T-helper 2 cell treated with Interferon-gamma antibody and Interleukin-4, amounts not matched to agents 5 μg/mL and 100 μg/mL, for 36 hours (primary cell): ENCODE measurements at regions not wholly inside any gene's neighbourhood (a gene's known extent, or its start where the extent isn't known, plus 50 kb on each side); places are given as distances from the start of the nearest gene placed in this dataset.

Experiments
- DNase-seq: peaks from one replicate; pipeline ENCODE4 v3.0.0; 2021; ENCODE audit warnings: low spot score
- H3K27ac Mint-ChIP-seq: one replicate; pipeline ENCODE4 v1.8.0; 2021; ENCODE audit warnings: mild to moderate bottlenecking, mixed read lengths
- H3K27me3 Mint-ChIP-seq: one replicate; pipeline ENCODE4 v1.8.0; 2021; ENCODE audit warnings: low read depth, mixed read lengths
- H3K36me3 Mint-ChIP-seq: one replicate; pipeline ENCODE4 v1.8.0; 2021; ENCODE audit warnings: low read depth, mixed read lengths
- H3K4me1 Mint-ChIP-seq: one replicate; pipeline ENCODE4 v1.8.0; 2021; ENCODE audit warnings: low read depth, mixed read lengths
- H3K4me3 Mint-ChIP-seq: one replicate; pipeline ENCODE4 v1.8.0; 2022; ENCODE audit warnings: mild to moderate bottlenecking, moderate library complexity, mixed read lengths
- H3K9me3 Mint-ChIP-seq: one replicate; pipeline ENCODE4 v1.8.0; 2021; ENCODE audit warnings: mixed read lengths

DNA sequence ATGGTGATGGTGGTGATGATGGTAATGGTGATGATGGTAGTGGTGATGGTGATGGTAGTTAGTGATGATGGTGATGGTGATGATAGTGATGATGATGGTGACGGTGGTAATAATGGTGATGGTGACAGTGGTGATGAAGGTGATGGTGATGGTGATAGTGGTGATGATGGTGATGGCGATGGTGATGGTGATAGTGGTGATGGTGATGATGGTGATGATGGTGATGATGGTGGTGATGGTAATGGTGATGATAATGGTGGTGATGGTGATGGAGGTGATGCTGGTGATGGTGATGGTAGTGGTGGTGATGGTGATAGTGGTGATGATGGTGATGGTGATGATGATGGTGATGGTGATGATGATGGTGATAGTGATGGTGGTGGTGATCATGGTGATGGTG, 148.7 kb upstream of the TNRC6C start:
- Mint-ChIP-seq H3K27me3 (peaks cover 3% of the 10 kb centered on the region), H3K9me3 (no peaks in the 10 kb centered on the region), H3K27ac (no peak overlapping the region), H3K4me1 (no peaks in the 10 kb centered on the region), H3K36me3 (no peaks in the 10 kb centered on the region), H3K4me3 (no peak overlapping the region)
- no peak for DNase-seq

DNA sequence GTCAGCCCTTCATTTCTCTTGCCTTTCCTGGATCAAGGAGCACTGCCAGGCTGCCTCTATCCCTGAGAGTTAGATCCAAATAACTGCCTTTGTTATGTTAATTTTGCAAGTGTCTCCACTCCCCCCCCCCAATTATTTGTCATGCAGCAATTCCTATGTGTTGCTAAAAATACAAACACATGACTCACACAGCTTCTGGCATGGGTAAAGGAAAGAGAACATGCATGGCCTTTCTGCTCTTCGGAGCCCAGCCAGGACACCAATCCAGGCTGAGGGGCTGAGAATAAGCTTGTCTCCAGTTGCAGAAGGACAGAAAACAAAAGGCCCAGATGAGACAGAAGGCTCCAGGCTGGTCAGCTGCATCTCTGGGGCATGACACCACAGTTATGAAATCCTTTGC, 148.0 kb upstream of the TNRC6C start:
- no peak for DNase-seq
- H3K4me1 Mint-ChIP-seq = no peaks in the 10 kb centered on the region
- no peaks in the 10 kb centered on the region for H3K27me3 Mint-ChIP-seq
- H3K36me3 Mint-ChIP-seq = no peaks in the 10 kb centered on the region
- no peak overlapping the region for H3K4me3 Mint-ChIP-seq
- no peaks in the 10 kb centered on the region for H3K9me3 Mint-ChIP-seq
- no peak overlapping the region for H3K27ac Mint-ChIP-seq

DNA sequence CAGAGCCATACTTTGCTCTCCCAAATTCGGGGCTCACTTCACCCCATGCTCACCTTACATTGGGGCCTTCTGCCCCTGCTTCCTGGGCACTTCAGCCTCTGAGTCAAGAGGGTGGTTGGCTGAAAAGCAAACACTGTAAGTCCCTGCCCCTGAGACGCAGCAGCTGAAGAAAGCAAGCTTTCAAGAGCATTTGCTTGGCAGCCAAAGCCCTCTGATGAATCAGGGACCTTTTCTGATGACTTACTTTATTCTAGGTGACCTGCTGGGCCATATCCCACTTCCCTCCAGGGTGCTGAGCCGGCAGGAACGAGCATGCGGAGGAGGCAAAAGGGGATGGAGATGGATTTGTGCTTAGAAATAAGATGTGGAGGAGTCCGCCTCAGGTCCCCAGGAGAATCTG, 147.0 kb upstream of the TNRC6C start:
- DNase-seq = no peak
- Mint-ChIP-seq H3K4me1 (no peaks in the 10 kb centered on the region), H3K4me3 (no peak overlapping the region), H3K9me3 (no peaks in the 10 kb centered on the region), H3K27ac (no peak overlapping the region), H3K27me3 (no peaks in the 10 kb centered on the region), H3K36me3 (no peaks in the 10 kb centered on the region)

DNA sequence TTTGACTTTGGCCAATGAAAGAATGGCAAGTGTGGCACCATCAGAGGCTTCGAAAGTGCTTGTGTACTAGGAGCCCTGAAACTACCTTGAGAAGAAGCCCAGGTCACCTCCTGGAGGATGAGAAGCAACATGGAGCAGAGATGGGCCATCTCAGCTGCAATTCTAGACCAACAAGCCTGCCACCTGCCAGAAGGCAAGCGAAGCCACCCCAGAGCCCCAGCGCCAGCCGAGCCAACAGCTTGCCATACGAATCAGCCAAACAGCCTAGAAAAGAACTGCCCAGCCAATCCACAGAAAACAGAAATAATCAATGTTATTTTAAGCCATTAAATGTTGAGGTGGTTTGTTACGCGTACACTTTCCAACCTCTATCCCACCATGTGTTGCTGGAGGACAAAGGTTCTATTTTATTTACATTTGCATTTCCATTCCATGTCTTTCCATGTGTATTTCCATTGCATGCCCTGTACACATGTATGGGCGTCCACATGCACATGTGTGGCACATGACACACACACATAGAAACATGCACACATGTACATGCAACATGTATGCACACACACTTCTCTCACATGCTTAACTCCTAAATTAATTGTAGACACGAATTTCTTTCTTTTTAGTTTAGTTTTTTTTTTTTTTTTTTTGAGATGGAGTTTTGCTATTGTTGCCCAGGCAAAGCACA, 144.3 kb upstream of the TNRC6C start:
- Mint-ChIP-seq H3K9me3 (no peaks in the 10 kb centered on the region), H3K36me3 (no peaks in the 10 kb centered on the region), H3K4me3 (no peak overlapping the region), H3K27me3 (peaks cover 10% of the 10 kb centered on the region), H3K4me1 (no peaks in the 10 kb centered on the region), H3K27ac (no peak overlapping the region)
- DNase-seq = no peak

DNA sequence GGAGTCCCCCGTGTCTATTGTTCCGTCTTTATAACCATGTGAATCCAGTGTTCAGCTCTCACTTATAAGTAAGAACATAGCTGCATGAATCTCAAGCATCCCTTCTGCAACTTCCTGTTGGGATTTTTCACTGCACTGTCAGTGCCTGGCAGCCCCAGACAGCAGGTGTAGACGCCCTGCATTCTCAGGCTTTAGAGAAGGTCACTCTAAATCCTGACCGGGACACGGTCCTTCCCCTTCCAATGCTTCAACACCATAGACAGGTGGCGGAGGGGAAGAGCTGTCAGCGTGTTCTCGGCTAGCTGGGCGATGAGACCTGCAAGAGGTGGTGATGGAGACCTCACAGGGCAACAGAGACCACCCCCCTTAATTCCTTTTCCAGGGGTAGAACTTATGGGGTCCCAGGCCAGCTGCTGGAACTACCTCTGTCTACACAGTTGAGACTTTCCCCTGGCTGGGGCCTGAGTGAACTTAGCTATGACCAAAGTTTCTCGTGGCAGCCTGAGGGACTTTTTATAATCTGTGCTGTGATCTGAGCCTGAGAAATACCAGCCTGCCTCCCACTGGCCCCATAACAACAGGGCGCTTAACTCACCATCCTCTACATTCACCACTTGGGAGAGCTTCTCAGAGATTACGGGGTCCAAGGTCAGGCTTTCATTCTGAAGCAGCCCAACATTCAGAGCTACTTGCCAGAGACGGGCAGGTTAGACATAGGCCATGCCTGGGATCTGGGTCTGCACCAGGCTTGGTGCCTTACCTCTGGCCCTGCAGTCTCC, 143.2 kb upstream of the TNRC6C start:
- Mint-ChIP-seq H3K9me3 (no peaks in the 10 kb centered on the region), H3K27me3 (peaks cover 12% of the 10 kb centered on the region), H3K4me3 (no peak overlapping the region), H3K36me3 (no peaks in the 10 kb centered on the region), H3K27ac (no peak overlapping the region), H3K4me1 (no peaks in the 10 kb centered on the region)
- DNase-seq = no peak

DNA sequence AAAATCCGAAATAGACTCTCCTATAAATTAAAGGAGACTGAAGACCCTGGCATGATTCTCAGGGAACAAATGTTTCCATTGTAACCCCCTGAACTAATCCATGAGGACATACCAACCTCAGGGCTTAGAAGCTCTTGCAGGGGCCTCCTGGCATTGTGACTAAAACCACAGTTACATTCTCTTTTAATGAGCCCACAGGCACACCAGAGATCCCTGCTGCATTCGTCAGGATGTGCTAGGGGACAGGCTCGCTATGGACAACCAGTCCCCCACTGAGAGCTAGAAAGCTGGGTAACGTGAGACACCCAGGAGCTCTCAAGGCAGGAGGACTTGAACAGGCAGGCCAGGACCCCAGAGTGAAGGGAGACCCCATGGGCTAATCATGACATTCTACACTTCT, 140.6 kb upstream of the TNRC6C start:
- no peak for DNase-seq
- Mint-ChIP-seq H3K4me3 (no peak overlapping the region), H3K9me3 (no peaks in the 10 kb centered on the region), H3K27ac (no peak overlapping the region), H3K4me1 (no peaks in the 10 kb centered on the region), H3K27me3 (peaks cover 14% of the 10 kb centered on the region), H3K36me3 (no peaks in the 10 kb centered on the region)

DNA sequence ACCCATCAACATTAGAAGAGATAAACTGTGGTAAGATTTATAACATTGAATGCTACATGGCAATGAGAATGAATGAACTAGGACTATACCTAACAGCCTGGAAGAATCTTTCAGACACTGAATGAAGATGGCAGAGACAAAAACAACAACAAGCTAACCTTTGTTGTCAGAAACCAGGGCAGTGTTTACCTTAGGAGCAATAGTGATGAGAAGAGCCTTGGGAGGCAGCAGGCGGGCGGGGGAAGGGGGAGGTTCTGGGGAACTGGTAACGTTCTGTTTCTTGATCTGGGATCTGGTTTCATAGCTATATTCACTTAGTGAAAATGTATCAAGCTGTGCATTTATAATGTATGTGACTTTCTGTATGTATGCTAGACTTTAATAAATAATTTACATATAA, 139.0 kb upstream of the TNRC6C start:
- Mint-ChIP-seq H3K36me3 (no peaks in the 10 kb centered on the region), H3K4me3 (no peak overlapping the region), H3K4me1 (no peaks in the 10 kb centered on the region), H3K27me3 (peaks cover 16% of the 10 kb centered on the region), H3K9me3 (no peaks in the 10 kb centered on the region), H3K27ac (no peak overlapping the region)
- DNase-seq = no peak

DNA sequence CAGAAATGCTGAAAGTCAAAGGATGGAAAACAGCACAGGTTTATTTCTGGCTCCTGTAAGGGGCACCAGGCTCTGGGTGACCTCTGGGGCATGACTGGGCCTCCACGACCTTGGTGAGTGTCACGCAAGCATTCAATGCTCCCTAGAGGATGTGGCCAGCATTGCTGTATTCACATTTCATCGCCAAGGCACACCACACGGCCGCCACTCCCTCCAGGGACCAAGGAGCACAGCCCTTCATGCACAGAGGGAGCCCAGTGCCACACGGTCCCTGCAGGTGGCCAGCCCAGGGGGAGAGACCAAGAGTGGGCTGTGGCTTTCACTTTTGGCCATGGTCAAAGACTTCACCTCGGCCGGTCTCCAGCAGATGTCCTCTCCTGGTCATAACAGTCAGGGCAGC, 137.4 kb upstream of the TNRC6C start:
- Mint-ChIP-seq H3K9me3 (no peaks in the 10 kb centered on the region), H3K27me3 (peaks cover 16% of the 10 kb centered on the region), H3K27ac (no peak overlapping the region), H3K4me1 (no peaks in the 10 kb centered on the region), H3K36me3 (no peaks in the 10 kb centered on the region), H3K4me3 (no peak overlapping the region)
- no peak for DNase-seq

DNA sequence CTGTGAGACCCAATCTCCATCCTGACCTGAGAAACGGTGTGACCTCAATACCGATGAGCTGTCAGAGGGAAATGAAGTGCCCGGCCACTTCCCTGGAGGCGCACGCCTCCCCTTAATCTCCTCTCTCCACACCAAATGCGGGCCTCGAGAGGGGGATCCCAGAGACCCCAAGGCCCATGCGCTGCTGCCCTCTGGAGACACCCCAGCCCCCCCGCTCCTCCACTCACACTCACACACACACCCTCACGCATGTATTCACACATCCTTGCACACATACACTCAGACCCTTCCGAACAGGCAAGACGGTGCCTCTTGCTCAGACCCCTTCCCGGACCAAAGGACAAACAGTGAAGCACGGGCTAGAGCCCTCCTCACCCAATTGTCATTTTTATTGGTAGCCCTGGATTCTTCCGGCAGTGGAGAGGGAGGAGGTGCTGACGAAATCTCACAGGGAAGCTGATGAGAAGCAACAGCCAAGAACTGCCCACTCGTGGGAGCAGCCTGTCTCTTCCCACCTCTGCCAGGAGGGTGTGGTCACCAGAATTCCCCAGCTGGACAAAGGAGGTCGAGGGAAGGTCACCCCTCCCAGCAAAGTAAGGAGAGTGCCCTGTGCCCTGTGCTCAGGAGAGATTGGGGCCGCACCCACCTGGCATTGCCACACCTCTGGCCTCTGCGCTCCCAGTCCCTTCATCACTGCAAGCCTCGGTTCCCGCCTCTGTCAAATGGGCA, 136.0 kb upstream of the TNRC6C start:
- no peaks in the 10 kb centered on the region for H3K4me1 Mint-ChIP-seq
- H3K36me3 Mint-ChIP-seq = no peaks in the 10 kb centered on the region
- peaks cover 16% of the 10 kb centered on the region for H3K27me3 Mint-ChIP-seq
- no peak overlapping the region for H3K27ac Mint-ChIP-seq
- H3K4me3 Mint-ChIP-seq = no peak overlapping the region
- no peak for DNase-seq
- no peaks in the 10 kb centered on the region for H3K9me3 Mint-ChIP-seq

DNA sequence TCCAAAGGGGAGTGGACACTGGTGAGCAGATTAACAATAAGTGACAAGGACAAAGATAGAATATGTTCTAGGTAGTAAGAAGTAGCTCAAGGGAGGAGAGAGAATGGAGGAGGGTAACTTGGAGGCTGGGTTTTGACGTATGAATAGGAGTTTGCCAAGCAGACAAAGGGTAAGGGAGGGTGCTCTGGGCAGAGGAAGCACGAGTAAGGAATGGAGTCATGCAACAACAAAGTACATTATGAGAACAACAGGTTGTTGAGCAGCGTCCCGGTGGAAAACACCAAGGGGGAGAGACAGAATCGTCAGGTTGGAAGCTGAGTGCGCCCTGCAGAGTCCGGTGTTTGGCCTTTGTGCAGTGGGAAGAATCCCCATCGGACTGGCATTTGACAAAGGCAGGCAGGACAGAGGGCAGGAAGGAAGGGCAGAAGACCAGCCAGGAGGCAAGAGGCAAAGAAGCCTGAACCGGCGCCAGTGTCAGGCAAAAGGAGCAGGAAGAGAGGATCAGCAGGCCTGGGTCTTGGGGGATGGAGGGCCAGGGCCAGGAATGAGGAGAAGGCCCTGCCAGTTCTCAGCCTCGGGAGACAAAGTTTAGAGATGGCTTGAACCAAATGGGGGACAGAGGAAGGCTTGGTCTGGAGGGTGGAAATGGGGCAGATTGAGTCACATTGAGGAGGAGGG, 134.3 kb upstream of the TNRC6C start:
- Mint-ChIP-seq H3K9me3 (no peaks in the 10 kb centered on the region), H3K36me3 (no peaks in the 10 kb centered on the region), H3K4me3 (no peak overlapping the region), H3K27me3 (peaks cover 6% of the 10 kb centered on the region), H3K4me1 (no peaks in the 10 kb centered on the region), H3K27ac (no peak overlapping the region)
- no peak for DNase-seq

DNA sequence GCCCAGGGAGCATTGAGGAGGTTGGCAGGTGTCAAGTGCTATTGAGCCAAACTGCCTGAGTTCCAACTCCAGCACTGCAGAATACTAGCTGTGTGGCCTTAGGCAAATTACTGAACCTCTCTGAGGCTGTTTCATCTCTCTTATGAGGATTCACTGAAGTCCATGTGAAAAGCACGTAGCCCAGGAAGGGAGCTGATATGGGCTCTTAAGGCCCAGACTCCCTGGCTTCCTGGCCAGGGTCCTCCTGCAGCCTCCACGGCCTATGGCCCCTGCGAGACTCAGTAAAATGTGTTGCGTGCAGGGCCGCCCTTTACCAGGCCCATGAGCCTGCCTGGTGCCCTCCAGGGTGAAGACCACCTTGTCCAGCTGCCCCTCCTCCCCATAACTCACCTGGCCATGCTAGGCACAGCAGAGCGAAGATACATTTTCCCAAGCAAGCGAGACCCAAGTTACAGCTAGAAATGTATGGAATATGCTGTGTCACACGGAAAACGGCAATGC, 133.7 kb upstream of the TNRC6C start:
- no peaks in the 10 kb centered on the region for H3K4me1 Mint-ChIP-seq
- no peaks in the 10 kb centered on the region for H3K9me3 Mint-ChIP-seq
- no peak for DNase-seq
- no peak overlapping the region for H3K4me3 Mint-ChIP-seq
- H3K27me3 Mint-ChIP-seq = peaks cover 6% of the 10 kb centered on the region
- no peaks in the 10 kb centered on the region for H3K36me3 Mint-ChIP-seq
- H3K27ac Mint-ChIP-seq = no peak overlapping the region

DNA sequence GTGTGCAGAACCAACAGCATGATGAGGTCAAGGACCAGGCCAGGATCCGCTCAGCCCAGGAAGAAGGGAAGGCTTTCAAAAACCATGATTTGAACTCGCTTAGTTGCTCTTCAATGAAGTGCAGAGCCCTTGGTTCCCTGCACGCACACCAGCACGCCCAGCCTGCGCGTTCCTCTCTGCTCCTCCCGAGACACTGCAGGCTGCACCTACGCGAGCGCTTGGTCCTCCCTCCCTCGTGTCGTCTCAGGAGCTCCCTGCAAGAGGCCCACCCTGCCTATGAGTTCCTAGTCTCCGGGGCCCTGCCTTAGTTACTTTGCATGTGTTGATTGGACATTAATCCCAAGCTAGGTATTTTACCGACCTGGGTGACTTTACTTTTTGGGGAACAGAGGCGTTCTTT, 132.9 kb upstream of the TNRC6C start:
- peaks cover 2% of the 10 kb centered on the region for H3K27me3 Mint-ChIP-seq
- no peak overlapping the region for H3K4me3 Mint-ChIP-seq
- H3K36me3 Mint-ChIP-seq = no peaks in the 10 kb centered on the region
- H3K4me1 Mint-ChIP-seq = no peaks in the 10 kb centered on the region
- H3K9me3 Mint-ChIP-seq = no peaks in the 10 kb centered on the region
- DNase-seq = no peak
- H3K27ac Mint-ChIP-seq = no peak overlapping the region

DNA sequence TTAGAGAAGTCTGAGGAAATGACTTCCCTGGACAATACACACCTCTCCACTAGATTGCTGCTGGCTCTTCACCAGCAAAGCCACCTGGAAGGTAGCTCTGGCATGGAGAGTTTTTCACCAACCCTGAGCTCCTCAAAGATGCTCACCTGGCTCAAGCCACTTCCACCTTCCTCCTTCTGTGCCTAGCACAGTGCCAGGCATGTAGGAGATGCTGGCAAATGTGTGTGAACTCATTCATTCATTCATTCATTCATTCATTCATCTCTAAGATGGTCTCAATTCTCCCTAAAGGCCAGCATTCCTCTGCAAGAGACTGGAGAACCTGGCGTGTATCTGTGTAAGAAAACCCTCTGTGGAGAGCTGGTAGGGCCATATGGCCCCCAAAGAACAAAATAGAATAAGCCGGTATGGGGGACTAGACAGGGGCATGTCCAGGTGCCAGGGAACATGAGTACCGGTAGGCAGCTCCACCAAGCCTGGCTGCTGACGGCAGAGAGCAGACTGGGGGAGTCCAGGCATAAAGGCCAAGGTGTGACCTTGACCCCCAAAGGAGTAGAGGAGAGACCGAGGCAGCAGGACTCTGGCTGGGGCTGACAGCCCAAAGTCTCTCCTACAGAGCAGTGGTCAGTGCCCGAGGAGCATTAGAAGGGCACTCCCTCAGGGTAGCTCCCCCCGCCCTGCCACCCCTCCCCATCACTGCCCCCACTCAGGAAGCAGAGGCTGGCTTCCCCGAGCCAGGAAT, 132.2 kb upstream of the TNRC6C start:
- H3K36me3 Mint-ChIP-seq = no peaks in the 10 kb centered on the region
- no peak overlapping the region for H3K4me3 Mint-ChIP-seq
- no peaks in the 10 kb centered on the region for H3K4me1 Mint-ChIP-seq
- DNase-seq = no peak
- no peak overlapping the region for H3K27ac Mint-ChIP-seq
- H3K9me3 Mint-ChIP-seq = no peaks in the 10 kb centered on the region
- H3K27me3 Mint-ChIP-seq = peaks cover 2% of the 10 kb centered on the region
